ENCODE measurements at regions not wholly inside any gene's neighbourhood (a gene's known extent, or its start where the extent isn't known, plus 50 kb on each side); places are given as distances from the start of the nearest gene placed in this dataset.

DNA sequence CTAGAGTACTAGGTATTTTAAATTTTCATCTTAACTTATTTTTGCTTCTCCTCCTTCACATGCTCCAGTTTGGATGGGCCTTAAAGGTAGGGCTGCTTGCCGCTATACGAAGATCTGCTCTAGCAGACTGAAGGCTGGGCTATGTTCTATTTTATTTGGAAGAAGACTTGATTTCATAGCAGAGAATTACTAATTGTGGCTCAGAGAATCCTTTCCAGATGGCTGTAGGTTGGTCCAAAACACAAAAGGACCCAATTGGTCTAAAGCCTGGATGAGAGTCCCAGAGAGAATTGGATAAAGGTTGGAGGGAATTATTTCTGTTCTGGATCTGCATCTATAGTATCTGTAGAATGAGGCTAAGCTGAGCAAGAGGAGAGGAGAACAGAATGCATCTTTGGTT, 719.4 kb upstream of the PTBP2 start:
- no peak for DNase-seq (ENCODE audit: low read depth)
- no peak overlapping the region for H3K4me3 ChIP-seq (ENCODE audit: low read depth, low read length)

GRCh38 chr1:96002969-96003964, 718.3 kb upstream of the PTBP2 start:
- no peak overlapping the region for H3K4me3 ChIP-seq (ENCODE audit: low read depth, low read length)
- DNase-seq (ENCODE audit: low read depth) = no peak

GRCh38 chr1:96009831-96010434, 711.7 kb upstream of the PTBP2 start:
- no peak overlapping the region for H3K4me3 ChIP-seq (ENCODE audit: low read depth, low read length)
- no peak for DNase-seq (ENCODE audit: low read depth)

GRCh38 chr1:96011606-96012005, 710.0 kb upstream of the PTBP2 start:
- no peak overlapping the region for H3K4me3 ChIP-seq (ENCODE audit: low read depth, low read length)
- no peak for DNase-seq (ENCODE audit: low read depth)

GRCh38 chr1:96016219-96016618, 705.4 kb upstream of the PTBP2 start:
- no peak for DNase-seq (ENCODE audit: low read depth)
- H3K4me3 ChIP-seq (ENCODE audit: low read depth, low read length) = no peak overlapping the region

- H3K4me3 ChIP-seq (ENCODE audit: low read depth, low read length) = no peak overlapping the region
- DNase-seq (ENCODE audit: low read depth) = no peak
These were observed 701.2 kb upstream of the PTBP2 start for GRCh38 chr1:96020378-96020777.

GRCh38 chr1:96025062-96025461, 696.5 kb upstream of the PTBP2 start:
- DNase-seq (ENCODE audit: low read depth) = no peak
- no peak overlapping the region for H3K4me3 ChIP-seq (ENCODE audit: low read depth, low read length)

GRCh38 chr1:96028071-96028470, 693.5 kb upstream of the PTBP2 start:
- H3K4me3 ChIP-seq (ENCODE audit: low read depth, low read length) = no peak overlapping the region
- no peak for DNase-seq (ENCODE audit: low read depth)

DNA sequence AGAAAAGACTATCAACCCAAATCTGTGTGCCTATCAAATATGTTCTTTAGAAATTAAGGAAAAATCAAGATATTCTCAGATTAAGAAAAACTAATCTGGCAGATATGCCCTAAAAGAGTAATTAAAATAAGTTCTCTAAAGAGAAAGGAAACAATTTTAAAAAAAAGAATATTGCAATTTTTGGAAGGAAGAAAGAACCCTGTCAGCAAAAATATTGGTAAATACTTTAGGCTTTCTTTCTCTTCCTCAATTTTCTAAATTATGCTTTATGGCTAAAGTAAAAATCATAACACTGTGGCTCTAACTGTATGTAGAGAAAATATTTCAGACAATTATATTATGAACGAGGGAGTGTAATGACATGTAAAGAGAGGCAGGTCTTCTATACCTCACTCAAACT, 691.3 kb upstream of the PTBP2 start:
- DNase-seq (ENCODE audit: low read depth) = no peak
- H3K4me3 ChIP-seq (ENCODE audit: low read depth, low read length) = no peak overlapping the region

- no peak for DNase-seq (ENCODE audit: low read depth)
- H3K4me3 ChIP-seq (ENCODE audit: low read depth, low read length) = no peak overlapping the region
These were observed 687.6 kb upstream of the PTBP2 start for GRCh38 chr1:96034006-96034405.

DNA sequence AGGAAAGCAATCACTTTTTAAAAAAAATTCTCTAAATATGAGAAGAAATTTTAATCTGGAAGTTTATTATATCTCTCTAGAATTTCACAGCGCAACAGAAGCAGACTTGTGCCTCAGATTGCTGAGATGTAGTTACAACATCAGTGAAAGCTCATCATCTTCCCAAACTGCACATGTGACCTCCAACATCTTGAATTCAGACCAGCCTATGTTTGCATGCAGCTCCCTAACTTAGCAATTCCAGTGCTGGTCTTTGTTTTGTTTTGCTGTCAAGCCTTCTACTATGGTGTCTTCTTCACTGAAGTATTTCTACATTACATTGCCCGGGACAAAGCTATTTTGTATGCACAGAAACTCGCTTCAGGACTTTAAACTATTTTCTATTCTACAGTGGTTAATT, 684.8 kb upstream of the PTBP2 start:
- no peak overlapping the region for H3K4me3 ChIP-seq (ENCODE audit: low read depth, low read length)
- no peak for DNase-seq (ENCODE audit: low read depth)

- no peak overlapping the region for H3K4me3 ChIP-seq (ENCODE audit: low read depth, low read length)
- no peak for DNase-seq (ENCODE audit: low read depth)
These were observed 682.9 kb upstream of the PTBP2 start for GRCh38 chr1:96038636-96039035.

DNA sequence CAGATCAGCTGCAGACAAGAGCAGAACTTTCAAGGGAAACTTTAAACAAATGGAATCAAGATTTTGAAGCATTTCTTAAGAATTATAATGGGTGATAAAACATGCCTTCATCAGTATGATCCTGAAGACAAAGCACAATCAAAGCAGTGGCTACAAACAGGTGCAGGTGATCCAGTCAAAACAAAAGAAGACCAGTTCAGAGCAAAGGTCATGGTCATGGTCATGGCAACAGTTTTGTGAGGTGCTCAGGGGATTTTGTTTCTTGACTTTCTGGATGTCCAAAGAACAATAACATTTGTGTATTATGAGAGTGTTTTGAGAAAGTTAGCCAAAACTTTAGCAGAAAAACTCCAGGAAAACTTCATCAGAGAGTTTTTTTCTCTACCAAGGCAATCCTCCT, 681.7 kb upstream of the PTBP2 start:
- H3K4me3 ChIP-seq (ENCODE audit: low read depth, low read length) = no peak overlapping the region
- no peak for DNase-seq (ENCODE audit: low read depth)

DNA sequence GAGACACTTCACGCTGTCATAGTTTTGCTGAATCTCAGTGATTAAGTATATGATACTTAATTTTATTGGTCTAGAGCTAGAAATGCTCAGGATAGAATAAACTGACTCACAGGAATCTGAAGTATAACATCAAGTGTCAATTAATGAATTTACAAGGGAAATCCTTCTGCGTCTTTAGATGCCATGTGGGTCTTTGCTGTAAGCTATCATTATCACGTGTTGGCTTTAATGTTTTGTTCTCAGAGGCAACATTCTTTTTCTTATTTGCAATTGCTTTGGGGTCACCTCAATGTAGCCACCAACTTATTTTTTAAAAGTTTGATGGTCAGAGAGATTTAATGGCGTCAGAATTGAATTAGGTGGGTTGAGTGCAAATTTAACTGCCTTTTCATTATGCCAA, 680.1 kb upstream of the PTBP2 start:
- DNase-seq (ENCODE audit: low read depth) = no peak

GRCh38 chr1:96048572-96049212, 672.9 kb upstream of the PTBP2 start:
- DNase-seq (ENCODE audit: low read depth) = no peak
- H3K4me3 ChIP-seq (ENCODE audit: low read depth, low read length) = no peak overlapping the region

More for the DNA sequence above, 680.1 kb upstream of the PTBP2 start:
- no peak overlapping the region for H3K4me3 ChIP-seq (ENCODE audit: low read depth, low read length)

GRCh38 chr1:96049759-96050409, 671.7 kb upstream of the PTBP2 start:
- no peak overlapping the region for H3K4me3 ChIP-seq (ENCODE audit: low read depth, low read length)
- no peak for DNase-seq (ENCODE audit: low read depth)

DNA sequence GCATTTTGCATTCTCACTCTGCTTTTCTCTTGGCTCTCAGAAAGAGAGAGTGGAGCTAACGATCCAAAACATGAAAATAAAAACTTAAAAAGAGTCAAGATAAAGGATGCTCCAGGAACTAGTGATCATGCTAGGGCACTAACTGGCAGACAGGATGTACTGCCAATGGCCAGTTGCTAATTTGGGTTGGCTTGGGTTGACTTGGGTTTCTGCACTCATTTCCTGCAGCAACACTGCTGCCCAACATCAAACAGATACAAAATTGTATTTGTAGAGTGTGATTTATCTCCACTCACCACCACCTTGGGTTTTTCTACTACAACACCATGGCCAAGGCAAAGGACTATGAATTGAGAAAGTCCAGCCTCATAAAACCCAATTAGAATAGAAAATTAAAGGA, 662.3 kb upstream of the PTBP2 start:
- no peak overlapping the region for H3K4me3 ChIP-seq (ENCODE audit: low read depth, low read length)
- no peak for DNase-seq (ENCODE audit: low read depth)

DNA sequence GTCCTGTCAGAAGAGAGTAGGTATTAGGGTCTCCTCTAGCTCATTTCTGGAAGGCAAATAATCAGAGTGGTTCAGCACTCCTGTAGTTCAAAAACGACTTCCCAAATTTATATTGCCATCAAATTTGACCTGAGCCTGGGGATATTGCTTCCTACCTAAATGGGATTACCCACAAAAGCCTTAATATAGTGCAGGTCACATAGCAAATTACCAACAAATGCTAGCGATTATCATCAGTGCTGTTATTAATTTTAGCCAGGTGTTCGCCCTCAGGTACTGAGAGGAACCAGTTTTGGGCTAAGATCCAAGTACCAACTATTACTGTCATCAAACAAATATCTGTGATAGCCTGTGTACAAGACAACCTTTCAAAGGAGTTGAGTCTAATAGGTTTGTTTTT, 661.8 kb upstream of the PTBP2 start:
- no peak for DNase-seq (ENCODE audit: low read depth)
- H3K4me3 ChIP-seq (ENCODE audit: low read depth, low read length) = no peak overlapping the region

GRCh38 chr1:96060621-96061020, 661.0 kb upstream of the PTBP2 start:
- DNase-seq (ENCODE audit: low read depth) = no peak
- no peak overlapping the region for H3K4me3 ChIP-seq (ENCODE audit: low read depth, low read length)

DNA sequence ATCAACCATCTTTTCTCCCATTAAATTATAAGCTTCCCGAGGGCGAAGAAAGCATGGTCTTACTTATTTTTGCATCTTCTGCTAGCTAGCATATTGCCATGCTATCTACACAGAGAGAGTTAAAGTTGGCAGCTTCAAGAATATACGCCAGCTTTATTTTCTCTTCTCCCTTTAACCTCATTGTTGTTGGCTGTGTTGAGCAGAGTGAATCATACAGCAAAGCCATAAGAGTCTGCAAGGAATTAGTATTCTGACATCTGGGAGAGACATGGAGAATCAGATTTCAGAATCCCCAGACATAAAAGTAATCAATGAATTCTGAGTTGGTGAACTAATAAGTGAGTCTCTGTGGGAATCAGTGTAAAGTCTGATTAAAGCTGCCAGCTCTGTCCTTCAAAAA, 649.6 kb upstream of the PTBP2 start:
- peak; percentile 4 for DNase-seq (ENCODE audit: low read depth)

More for the DNA sequence above, 649.6 kb upstream of the PTBP2 start:
- no peak overlapping the region for H3K4me3 ChIP-seq (ENCODE audit: low read depth, low read length)
